Rectal smooth muscle tissue (tissue), 1 donor: ENCODE measurements at regions not wholly inside any gene's neighbourhood (a gene's known extent, or its start where the extent isn't known, plus 50 kb on each side); places are given as distances from the start of the nearest gene placed in this dataset.

ENCODE experiments used
- H3K27ac ChIP-seq: one replicate; pipeline ENCODE4 v1.7.0; 2013; ENCODE audit warnings: low read depth, low read length, inconsistent platforms
- H3K27me3 ChIP-seq: one replicate; pipeline ENCODE4 v1.7.0; 2013; ENCODE audit warnings: low read length; ENCODE audit not compliant: control insufficient read depth, insufficient read depth
- H3K36me3 ChIP-seq: one replicate; pipeline ENCODE4 v1.7.0; 2013; ENCODE audit warnings: low read length; ENCODE audit not compliant: control insufficient read depth, insufficient read depth
- H3K4me1 ChIP-seq: one replicate; pipeline ENCODE4 v1.7.0; 2013; ENCODE audit warnings: low read length; ENCODE audit not compliant: control insufficient read depth, insufficient read depth
- H3K4me3 ChIP-seq: one replicate; pipeline ENCODE4 v1.7.0; 2013; ENCODE audit warnings: low read length
- H3K9ac ChIP-seq: one replicate; pipeline ENCODE4 v1.7.0; 2013; ENCODE audit warnings: low read length

DNA sequence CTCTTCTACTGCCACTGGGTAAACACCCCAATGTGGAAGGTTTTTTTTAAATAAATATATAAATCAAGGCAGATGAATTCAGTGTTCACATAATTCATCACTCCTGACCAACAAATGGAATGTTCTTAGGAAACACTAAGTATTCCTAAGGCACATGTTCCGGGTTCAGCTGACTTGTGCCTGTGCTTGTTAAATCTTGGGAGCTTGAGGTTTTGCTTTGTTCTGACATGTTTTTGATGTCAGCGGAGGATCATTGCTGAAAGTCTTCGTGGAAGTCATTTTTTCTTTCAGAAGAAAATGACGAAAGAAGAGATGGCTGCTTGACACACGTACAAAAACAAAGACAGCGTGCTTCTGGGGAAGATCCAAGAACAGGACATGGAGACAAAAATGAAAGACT, 185.8 kb downstream of the MZT1 start:
- no peaks in the 10 kb centered on the region for H3K4me1 ChIP-seq
- H3K27me3 ChIP-seq: no peaks in the 10 kb centered on the region
- no peaks in the 10 kb centered on the region for H3K36me3 ChIP-seq
- no peak overlapping the region for H3K4me3 ChIP-seq
- H3K9ac ChIP-seq: no peak overlapping the region
- H3K27ac ChIP-seq: no peak overlapping the region

DNA sequence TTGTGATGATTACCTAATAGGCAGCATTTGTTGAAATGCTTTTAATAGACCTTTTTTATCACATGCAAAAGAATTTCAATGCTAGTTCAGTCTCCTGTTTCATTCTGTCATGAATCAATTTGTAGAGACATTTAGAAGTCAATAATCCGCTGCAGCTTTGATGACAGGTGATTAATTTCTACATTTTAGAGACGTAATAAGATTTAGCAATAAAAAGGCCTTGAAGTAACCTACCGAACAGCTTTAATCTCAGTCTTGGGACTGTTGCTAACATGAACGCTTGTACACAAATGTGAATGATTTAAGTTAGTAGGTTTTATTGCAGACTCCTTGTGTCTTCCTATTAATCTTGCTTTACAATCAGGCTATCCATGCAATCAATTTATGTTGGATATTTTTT, 186.5 kb downstream of the MZT1 start:
- no peak overlapping the region for H3K9ac ChIP-seq
- H3K4me1 ChIP-seq: no peaks in the 10 kb centered on the region
- H3K27me3 ChIP-seq: no peaks in the 10 kb centered on the region
- no peak overlapping the region for H3K27ac ChIP-seq
- H3K36me3 ChIP-seq: no peaks in the 10 kb centered on the region
- no peak overlapping the region for H3K4me3 ChIP-seq

DNA sequence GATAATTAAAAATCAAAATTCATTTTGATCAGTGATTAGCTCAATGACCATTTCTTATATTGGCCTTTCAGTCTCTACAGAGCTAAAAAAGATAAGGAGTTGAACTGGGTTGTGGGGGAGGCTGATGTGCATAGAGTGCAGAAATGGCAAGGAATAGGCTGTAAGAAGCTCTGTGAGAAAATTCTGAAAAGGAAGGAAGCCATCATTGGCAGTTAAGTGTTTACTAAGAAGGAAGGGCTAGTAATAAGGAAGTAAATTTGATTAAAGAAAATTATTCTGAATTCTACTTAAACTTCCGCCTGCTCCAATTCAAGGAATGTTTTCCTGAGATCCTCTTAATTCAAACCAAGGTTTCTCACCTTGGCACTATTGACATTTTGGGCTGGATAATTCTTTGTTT, 187.5 kb downstream of the MZT1 start:
- H3K9ac ChIP-seq: no peak overlapping the region
- no peaks in the 10 kb centered on the region for H3K4me1 ChIP-seq
- no peaks in the 10 kb centered on the region for H3K27me3 ChIP-seq
- no peak overlapping the region for H3K4me3 ChIP-seq
- H3K36me3 ChIP-seq: no peaks in the 10 kb centered on the region
- H3K27ac ChIP-seq: no peak overlapping the region

DNA sequence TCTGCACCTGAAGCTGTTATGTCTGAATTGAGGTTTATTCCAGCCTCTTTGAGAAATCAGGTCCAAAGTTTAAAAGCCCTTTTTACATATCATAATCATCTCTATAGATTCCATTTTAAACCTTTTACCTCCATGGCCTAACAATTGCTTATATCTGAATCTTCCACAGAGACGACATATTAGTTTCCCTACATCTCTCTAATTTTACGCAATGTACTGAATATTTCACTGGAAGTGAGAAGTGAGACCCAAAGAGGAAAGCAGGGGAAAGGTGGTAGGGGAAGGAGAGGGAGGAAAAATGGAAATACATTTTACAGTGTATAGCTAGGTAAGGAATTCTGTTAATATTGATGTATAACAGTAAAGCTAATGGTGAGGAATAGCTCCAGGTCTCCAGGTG, 189.6 kb downstream of the MZT1 start:
- Histone ChIP-seq H3K27ac (no peak overlapping the region), H3K4me3 (no peak overlapping the region), H3K4me1 (no peaks in the 10 kb centered on the region), H3K9ac (no peak overlapping the region), H3K27me3 (no peaks in the 10 kb centered on the region), H3K36me3 (no peaks in the 10 kb centered on the region)

DNA sequence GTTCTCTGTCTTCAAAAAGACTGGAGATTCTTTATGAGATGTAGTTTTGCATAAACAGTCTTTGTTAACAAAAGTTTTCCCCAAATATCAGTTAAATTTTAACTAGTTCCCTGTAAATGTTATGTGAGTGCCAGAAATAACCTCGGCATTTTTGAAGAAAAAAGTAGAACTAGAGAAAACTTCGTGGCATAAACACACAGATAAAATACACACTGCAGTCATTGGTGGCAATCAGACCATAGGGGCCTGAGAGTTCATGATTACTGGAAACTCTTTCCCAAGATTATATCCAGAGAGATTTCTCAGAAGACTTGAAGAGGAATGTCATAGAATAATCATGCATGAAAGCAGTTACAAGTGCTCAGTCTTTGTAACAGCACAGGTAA, 190.0 kb downstream of the MZT1 start:
- H3K4me3 ChIP-seq: no peak overlapping the region
- H3K9ac ChIP-seq: no peak overlapping the region
- H3K27me3 ChIP-seq: no peaks in the 10 kb centered on the region
- no peaks in the 10 kb centered on the region for H3K36me3 ChIP-seq
- no peaks in the 10 kb centered on the region for H3K4me1 ChIP-seq
- H3K27ac ChIP-seq: no peak overlapping the region

DNA sequence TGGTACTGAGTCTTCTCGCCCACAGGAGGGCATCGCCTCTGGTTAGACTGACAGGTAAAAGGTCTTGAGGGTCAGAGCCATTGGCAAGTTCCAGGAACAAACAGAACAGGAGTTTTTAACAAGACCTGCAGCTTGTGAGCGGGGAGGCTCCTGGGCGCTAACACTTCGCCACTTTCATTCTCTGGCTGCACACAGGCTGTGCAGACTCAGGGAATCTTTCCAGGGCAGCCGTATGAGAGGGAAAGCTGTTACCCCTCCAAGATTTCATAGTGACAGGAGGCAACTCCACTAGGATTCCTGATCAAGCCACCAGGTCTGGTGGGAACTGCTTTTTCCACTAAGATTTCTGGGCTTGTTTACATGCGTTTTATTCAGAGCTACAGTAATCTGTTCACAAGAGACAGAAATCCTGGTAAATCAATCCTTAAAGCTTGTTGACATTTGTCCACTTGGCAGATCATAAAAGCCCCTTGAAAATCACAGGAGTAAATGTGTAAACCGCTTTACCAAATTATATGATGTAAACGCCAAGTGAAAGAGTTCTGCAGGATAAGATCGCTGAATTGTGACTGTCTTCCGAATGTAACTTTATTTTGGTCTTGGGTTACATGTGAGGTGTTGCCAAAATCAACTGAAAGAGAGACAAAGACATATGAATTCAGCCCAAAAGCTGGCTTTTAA, 190.6 kb downstream of the MZT1 start:
- Histone ChIP-seq H3K36me3 (no peaks in the 10 kb centered on the region), H3K27me3 (no peaks in the 10 kb centered on the region), H3K9ac (no peak overlapping the region), H3K4me3 (no peak overlapping the region), H3K27ac (no peak overlapping the region), H3K4me1 (no peaks in the 10 kb centered on the region)

DNA sequence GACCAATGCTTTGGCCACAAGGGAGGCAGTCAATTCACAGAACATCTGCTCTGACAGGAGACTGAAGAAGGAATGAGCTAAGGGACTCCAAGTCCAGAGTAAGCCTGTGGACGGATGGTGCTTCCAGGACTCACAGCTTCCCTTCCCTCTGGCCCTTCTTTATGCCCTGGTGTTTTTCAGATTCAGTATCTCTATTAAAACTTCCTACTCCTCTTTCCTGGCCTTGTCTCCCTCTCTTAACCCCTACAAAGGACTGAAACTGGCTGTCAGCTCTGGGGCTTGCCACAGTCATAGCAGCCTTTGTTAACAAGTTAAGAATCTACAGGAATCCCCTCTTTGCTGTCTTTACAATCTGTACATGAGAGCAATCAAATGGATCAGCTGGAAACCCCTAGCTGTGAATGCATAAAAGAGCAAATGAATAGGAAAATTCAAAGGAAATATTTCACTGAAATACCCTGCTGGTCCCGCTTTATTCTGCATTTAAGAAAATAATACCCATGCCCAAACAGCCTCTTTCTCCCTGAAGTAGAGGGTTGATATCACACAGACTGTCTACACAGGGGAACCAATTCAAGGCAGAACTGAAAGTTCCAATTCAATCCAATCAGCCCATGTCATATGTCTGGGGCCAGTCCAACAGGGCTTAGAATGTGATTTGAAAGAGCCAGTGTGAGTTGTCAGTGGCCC, 192.3 kb downstream of the MZT1 start:
- no peaks in the 10 kb centered on the region for H3K4me1 ChIP-seq
- H3K27me3 ChIP-seq: no peaks in the 10 kb centered on the region
- no peaks in the 10 kb centered on the region for H3K36me3 ChIP-seq
- H3K9ac ChIP-seq: no peak overlapping the region
- no peak overlapping the region for H3K4me3 ChIP-seq
- no peak overlapping the region for H3K27ac ChIP-seq

DNA sequence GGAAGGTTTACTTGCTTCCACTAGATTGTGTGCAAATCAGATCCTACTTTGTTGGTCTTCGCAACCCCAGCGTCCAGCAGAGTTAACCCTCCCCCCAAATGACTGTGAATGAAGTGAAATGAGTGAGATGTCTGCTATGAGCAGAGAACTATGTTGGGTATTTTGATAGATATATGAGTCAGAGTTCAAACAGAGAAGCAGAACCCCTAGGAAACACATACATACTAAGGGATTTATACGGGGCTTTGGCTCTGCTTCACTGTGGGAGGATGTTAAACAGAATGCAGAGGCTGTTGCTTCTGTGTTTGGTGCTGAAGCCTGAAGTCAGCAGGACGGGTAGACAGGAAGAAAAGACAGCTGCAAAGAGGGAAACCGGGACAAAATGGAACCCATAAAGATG, 197.0 kb downstream of the MZT1 start:
- Histone ChIP-seq H3K4me1 (no peaks in the 10 kb centered on the region), H3K27ac (no peak overlapping the region), H3K4me3 (no peak overlapping the region), H3K9ac (no peak overlapping the region), H3K27me3 (no peaks in the 10 kb centered on the region), H3K36me3 (no peaks in the 10 kb centered on the region)

DNA sequence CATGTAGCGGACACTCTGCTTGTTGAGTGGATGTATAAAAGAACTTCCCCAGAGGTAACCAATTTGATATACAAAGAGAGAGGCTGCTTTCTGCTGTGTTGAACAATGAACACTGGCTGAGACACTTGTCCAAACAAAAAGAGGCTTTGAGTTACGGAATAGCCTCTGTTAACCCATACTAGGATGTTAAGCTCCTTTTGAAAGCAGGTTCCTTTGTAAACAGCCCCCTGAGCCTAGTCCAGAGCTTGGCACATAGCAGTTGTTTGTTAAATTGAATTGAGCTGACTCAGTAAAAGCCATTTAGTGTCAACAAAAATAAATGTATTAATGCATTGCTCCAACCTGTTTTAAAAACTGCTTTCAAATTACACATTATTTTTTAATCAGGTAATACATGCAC, 200.1 kb downstream of the MZT1 start:
- Histone ChIP-seq H3K36me3 (no peaks in the 10 kb centered on the region), H3K9ac (no peak overlapping the region), H3K4me3 (no peak overlapping the region), H3K4me1 (no peaks in the 10 kb centered on the region), H3K27ac (no peak overlapping the region), H3K27me3 (no peaks in the 10 kb centered on the region)

DNA sequence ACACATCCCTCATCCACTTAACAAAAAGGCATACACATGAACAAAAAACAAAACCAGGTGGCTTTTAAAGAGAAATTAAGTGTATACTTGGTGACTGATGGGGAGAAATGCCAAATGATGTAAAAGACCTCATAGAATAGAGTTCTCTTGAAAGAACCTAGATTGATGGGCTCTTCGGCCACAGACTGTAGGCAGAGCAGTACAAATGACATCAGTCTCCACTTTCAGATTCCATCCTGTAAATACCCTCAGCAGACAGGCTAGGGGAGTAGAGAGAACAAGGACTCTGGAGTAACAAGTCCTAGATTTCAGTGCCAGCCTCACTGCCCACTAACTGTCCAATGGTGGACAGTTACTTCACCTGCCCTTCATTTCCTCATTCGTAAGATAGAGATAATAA, 203.8 kb downstream of the MZT1 start:
- H3K4me3 ChIP-seq: no peak overlapping the region
- no peaks in the 10 kb centered on the region for H3K36me3 ChIP-seq
- H3K4me1 ChIP-seq: no peaks in the 10 kb centered on the region
- H3K9ac ChIP-seq: no peak overlapping the region
- H3K27me3 ChIP-seq: no peaks in the 10 kb centered on the region
- no peak overlapping the region for H3K27ac ChIP-seq

DNA sequence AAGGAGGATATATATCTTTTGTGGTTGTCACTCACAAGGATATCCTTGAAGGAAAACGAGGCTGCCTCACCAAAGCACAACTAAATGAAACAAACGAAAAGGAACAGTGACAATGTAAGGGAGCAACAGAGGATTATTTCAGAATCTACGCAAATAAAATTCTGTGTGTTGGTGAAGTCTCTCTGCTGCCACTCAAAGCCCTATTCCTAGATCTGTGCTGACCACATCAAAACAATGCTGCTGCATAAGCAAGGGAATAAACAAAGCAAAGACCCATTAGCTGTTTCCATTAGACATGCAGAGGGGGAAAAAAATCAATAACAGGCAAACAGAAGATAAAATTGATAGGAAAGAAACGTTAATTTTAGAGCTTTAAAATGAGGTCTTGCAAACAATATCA, 204.4 kb downstream of the MZT1 start:
- Histone ChIP-seq H3K27ac (no peak overlapping the region), H3K27me3 (no peaks in the 10 kb centered on the region), H3K4me3 (no peak overlapping the region), H3K4me1 (no peaks in the 10 kb centered on the region), H3K36me3 (no peaks in the 10 kb centered on the region), H3K9ac (no peak overlapping the region)

DNA sequence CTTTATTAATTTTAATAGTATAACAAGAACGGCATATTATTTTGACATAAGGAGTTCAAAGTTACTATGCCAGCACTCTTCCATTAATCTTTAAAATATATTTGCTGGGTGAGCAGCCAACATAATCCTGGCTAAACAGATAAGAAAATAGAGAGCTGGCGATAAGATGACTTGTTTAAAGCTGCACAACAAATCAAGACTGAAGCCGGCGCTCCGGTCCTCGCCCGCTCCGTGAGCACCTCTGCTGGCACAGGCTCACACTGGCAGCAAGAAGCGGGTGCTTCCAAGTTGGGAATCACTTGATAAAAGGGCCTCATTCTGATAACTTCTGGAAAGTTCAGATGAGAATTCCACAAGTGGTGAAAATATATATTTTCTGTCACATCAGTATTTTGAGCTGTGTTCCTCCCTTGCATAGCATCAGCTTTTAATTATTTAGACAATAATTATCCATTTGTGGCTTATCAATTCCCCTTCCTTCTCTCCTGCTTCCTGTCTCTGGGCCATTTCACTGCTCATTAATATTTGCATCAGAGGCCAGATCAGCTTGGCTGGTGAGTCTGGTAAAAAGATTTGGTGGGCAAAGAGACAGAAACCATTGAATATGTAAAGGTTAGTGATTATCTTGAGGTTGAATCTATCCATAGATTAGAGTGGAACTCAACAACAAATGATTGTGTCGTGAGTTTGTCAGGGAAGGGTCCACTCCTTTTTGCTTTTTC, 205.3 kb downstream of the MZT1 start:
- Histone ChIP-seq H3K9ac (no peak overlapping the region), H3K4me3 (no peak overlapping the region), H3K27ac (no peak overlapping the region), H3K4me1 (no peaks in the 10 kb centered on the region), H3K36me3 (no peaks in the 10 kb centered on the region), H3K27me3 (no peaks in the 10 kb centered on the region)

DNA sequence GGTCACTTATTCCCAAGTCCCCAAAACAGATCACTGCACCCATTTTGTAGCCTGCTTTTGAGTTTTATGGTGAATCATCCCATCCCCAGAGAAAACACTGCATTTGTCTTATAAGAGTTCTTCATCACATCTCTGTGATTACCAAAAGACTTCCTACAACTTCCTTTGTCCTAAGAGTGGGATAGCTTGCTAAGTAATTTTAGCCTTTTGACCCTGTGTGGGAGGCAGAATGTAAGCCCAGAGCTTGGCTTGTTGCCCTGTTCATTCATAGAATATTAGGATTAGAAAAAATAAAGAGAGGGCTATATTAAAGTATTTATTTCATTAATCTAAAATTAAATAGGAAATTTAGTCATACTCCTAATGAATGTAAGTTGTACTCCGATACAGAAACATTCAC, 213.3 kb downstream of the MZT1 start:
- no peaks in the 10 kb centered on the region for H3K4me1 ChIP-seq
- H3K9ac ChIP-seq: no peak overlapping the region
- H3K36me3 ChIP-seq: no peaks in the 10 kb centered on the region
- H3K4me3 ChIP-seq: no peak overlapping the region
- no peaks in the 10 kb centered on the region for H3K27me3 ChIP-seq
- H3K27ac ChIP-seq: no peak overlapping the region
